Suprapubic skin (tissue), 4 donors: ENCODE measurements at regions not wholly inside any gene's neighbourhood (a gene's known extent, or its start where the extent isn't known, plus 50 kb on each side); places are given as distances from the start of the nearest gene placed in this dataset.

Experiments used
- DNase-seq, 2 donors: peaks; one replicate each; pipeline ENCODE4 v3.0.0-alpha.2; 2019; ENCODE audit warnings: low spot score in 2 of 2
- H3K27ac ChIP-seq: fragments of 200-600 bp; sonication (generic); one replicate; pipeline ENCODE4 v1.5.1; 2019
- H3K27me3 ChIP-seq: fragments of 200-600 bp; sonication (generic); one replicate; pipeline ENCODE4 v1.5.1; 2019
- H3K36me3 ChIP-seq: fragments of 200-600 bp; sonication (generic); one replicate; pipeline ENCODE4 v1.5.1; 2019
- H3K4me1 ChIP-seq: fragments of 200-600 bp; sonication (generic); one replicate; pipeline ENCODE4 v1.5.1; 2019
- H3K4me3 ChIP-seq: fragments of 200-600 bp; sonication (generic); one replicate; pipeline ENCODE4 v1.5.1; 2019; ENCODE audit warnings: mild to moderate bottlenecking
- H3K9me3 ChIP-seq: fragments of 200-600 bp; sonication (generic); one replicate; pipeline ENCODE4 v1.5.1; 2019
- CTCF ChIP-seq, 2 donors: fragments of 200-600 bp in 1 of 2; fragments of 450-650 bp in 1 of 2; sonication (generic) in 1 of 2; IDR thresholded peaks; one replicate each; pipeline ENCODE4 v1.5.1; 2016 to 2019; ENCODE audit warnings: antibody characterized with exemption in 2 of 2, mild to moderate bottlenecking in 1 of 2, moderate library complexity in 1 of 2
- EP300 ChIP-seq: sonication (generic); formaldehyde crosslinking; IDR thresholded peaks from one replicate; pipeline ENCODE4 v1.6.1; 2017; ENCODE audit warnings: antibody characterized with exemption
- POLR2A ChIP-seq, 2 donors: fragments of 450-650 bp; IDR thresholded peaks; one replicate each; pipeline ENCODE4 v1.6.1; 2017; ENCODE audit warnings: antibody characterized with exemption in 2 of 2, mild to moderate bottlenecking in 2 of 2, moderate library complexity in 2 of 2
- POLR2AphosphoS5 ChIP-seq, 3 donors: sonication (generic); formaldehyde crosslinking; IDR thresholded peaks; one replicate each; pipeline ENCODE4 v1.6.1; 2017; ENCODE audit warnings: antibody characterized with exemption in 3 of 3
- WGBS: methylation state at CpG from one replicate; pipeline ENCODE4 v1.1.5; 2018; 5-methylcytosine and 5-hydroxymethylcytosine counted together

GRCh38 chr1:38525343-38526043, 334.1 kb downstream of the RRAGC start:
- TF ChIP-seq EP300 (no peak), POLR2A (IDR thresholded peaks at IDR 0.05) (no peak), CTCF (IDR thresholded peaks at IDR 0.05) (no peak), POLR2AphosphoS5 (IDR thresholded peaks at IDR 0.05) (no peak)
- Histone ChIP-seq H3K27ac (no peak overlapping the region), H3K4me1 (peaks cover 8% of the 10 kb centered on the region), H3K4me3 (no peak overlapping the region), H3K27me3 (no peaks in the 10 kb centered on the region), H3K9me3 (no peaks in the 10 kb centered on the region), H3K36me3 (no peaks in the 10 kb centered on the region)
- DNase-seq = no peak
- 90% methylated on average over 4 of the region's 4 CpGs for WGBS

- no peak overlapping the region for H3K27ac ChIP-seq
- H3K9me3 ChIP-seq = no peaks in the 10 kb centered on the region
- H3K4me3 ChIP-seq = no peak overlapping the region
- DNase-seq = no peak
- TF ChIP-seq EP300 (no peak), POLR2AphosphoS5 (IDR thresholded peaks at IDR 0.05) (no peak), POLR2A (IDR thresholded peaks at IDR 0.05) (no peak), CTCF (IDR thresholded peaks at IDR 0.05) (no peak)
- H3K36me3 ChIP-seq = no peaks in the 10 kb centered on the region
- H3K4me1 ChIP-seq = peaks cover 8% of the 10 kb centered on the region
- 83% methylated on average over 8 of the region's 8 CpGs for WGBS
- H3K27me3 ChIP-seq = no peaks in the 10 kb centered on the region
Observed at GRCh38 chr1:38524025-38524641, 335.4 kb downstream of the RRAGC start.

GRCh38 chr1:38523568-38523939, 336.0 kb downstream of the RRAGC start:
- H3K27ac ChIP-seq = no peak overlapping the region

GRCh38 chr1:38522915-38523567, 336.5 kb downstream of the RRAGC start:
- Histone ChIP-seq H3K27me3 (no peaks in the 10 kb centered on the region), H3K36me3 (no peaks in the 10 kb centered on the region), H3K4me3 (no peak overlapping the region), H3K9me3 (no peaks in the 10 kb centered on the region), H3K4me1 (peaks cover 8% of the 10 kb centered on the region), H3K27ac (no peak overlapping the region)
- 82% methylated on average over 10 of the region's 10 CpGs for WGBS
- no peak for DNase-seq
- TF ChIP-seq POLR2A (IDR thresholded peaks at IDR 0.05) (no peak), POLR2AphosphoS5 (IDR thresholded peaks at IDR 0.05) (no peak), CTCF (IDR thresholded peaks at IDR 0.05) (no peak), EP300 (no peak)

More at GRCh38 chr1:38523568-38523939, 336.0 kb downstream of the RRAGC start:
- 94% methylated on average over 7 of the region's 7 CpGs for WGBS
- Histone ChIP-seq H3K9me3 (no peaks in the 10 kb centered on the region), H3K4me1 (peaks cover 8% of the 10 kb centered on the region), H3K36me3 (no peaks in the 10 kb centered on the region), H3K27me3 (no peaks in the 10 kb centered on the region), H3K4me3 (no peak overlapping the region)
- no peak for DNase-seq
- TF ChIP-seq POLR2A (IDR thresholded peaks at IDR 0.05) = no peak
- no peak for TF ChIP-seq POLR2AphosphoS5 (IDR thresholded peaks at IDR 0.05)
- TF ChIP-seq CTCF (IDR thresholded peaks at IDR 0.05) = no peak
- no peak for TF ChIP-seq EP300

GRCh38 chr1:38516560-38516959, 343.0 kb downstream of the RRAGC start:
- WGBS = 69% methylated on average over 2 of the region's 2 CpGs
- peak overlapping the region; percentile 44 for H3K27ac ChIP-seq
- H3K4me3 ChIP-seq = no peak overlapping the region
- H3K4me1 ChIP-seq = peaks cover 28% of the 10 kb centered on the region
- TF ChIP-seq POLR2AphosphoS5 (IDR thresholded peaks at IDR 0.05) (no peak), EP300 (no peak), POLR2A (IDR thresholded peaks at IDR 0.05) (no peak), CTCF (IDR thresholded peaks at IDR 0.05) (no peak)
- no peak for DNase-seq
- peaks cover 4% of the 10 kb centered on the region for H3K27me3 ChIP-seq
- no peaks in the 10 kb centered on the region for H3K36me3 ChIP-seq
- no peaks in the 10 kb centered on the region for H3K9me3 ChIP-seq
